GM18861 (cell line): ENCODE measurements at regions not wholly inside any gene's neighbourhood (a gene's known extent, or its start where the extent isn't known, plus 50 kb on each side); places are given as distances from the start of the nearest gene placed in this dataset.

Experiments used
- ATAC-seq: cut with Tn5 transposase; IDR thresholded peaks from one replicate; pipeline ENCODE4 v1.9.1; 2021; ENCODE audit not compliant: unreplicated experiment

DNA sequence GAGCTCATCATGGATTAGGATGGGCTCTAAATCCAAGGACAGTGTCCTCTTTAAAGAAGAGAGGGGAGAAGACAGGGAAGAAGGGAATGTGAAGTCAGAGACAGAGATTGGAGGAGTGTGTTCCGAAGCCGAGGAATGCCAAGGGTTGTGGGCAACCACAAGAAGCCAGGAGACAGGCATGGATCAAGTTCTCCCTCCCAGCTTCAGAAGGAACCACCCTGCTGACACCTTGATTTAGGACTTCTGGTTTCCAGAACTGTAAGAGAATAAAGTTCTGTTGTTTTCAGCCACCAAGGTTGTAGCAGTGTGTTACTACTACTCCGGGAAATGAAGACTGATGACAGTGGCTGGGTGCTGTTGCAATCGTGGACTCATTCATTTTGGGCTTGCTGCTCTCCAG lies 120.1 kb downstream of the RPS12 start:
- no peak for ATAC-seq

DNA sequence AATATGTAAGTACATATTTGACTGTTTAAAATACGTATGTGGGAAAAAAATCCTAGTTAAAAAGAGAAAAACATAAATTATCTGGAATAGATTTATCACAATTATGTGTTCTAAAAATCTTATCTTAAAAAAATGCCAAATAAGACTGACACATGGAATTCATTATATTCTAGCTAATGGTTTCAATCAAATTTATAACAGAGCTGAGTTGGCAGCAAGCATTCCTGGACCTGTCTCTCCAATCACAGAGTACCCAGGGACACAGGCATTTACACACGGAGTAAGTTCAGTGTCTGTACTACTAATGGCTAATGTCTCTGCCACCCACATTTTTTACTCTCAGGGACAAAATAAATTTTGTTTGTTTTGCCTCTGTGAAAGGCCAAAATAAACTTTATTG lies 122.3 kb downstream of the RPS12 start:
- ATAC-seq: no peak

DNA sequence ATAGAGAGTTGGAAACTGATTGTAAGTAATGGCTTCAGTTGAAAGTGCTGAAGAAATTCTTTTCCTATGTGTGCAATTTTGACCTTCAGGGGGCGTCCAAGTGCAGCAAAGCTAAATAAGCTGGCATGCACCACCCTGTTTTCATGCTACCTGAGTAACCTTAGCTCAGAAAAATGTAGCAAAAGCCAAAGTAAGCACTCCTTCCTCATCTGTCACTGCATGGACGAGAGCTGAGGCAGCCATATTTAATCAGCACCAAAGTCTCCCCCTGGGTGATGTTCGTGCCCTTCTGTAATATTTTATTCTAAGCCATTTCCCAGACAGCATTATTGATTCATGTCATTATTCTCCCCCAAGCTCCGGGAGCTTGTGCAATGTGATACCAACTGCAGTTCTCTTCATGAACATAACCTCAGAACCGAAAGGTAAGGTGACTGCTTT lies 123.1 kb downstream of the RPS12 start:
- no peak for ATAC-seq

DNA sequence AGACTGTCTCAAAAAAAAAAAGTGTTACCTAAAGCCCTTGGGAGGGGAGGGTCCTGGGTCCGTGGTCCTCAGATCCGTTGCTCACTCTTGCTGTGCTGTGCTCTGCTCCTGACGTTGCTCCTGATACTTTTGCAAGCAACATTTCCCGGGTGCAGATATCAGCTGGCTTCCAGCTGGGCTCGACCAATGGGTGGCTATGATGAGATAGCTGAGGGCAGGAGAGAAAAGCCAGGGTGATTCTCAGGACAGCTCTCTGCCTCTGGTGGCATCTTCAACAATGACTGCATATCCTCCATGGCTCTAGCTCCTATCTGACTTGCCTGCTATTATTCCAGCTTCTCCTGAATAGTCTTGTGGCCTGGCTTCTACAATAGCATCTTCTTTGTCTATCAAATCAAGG lies 134.5 kb downstream of the RPS12 start:
- ATAC-seq: no peak

DNA sequence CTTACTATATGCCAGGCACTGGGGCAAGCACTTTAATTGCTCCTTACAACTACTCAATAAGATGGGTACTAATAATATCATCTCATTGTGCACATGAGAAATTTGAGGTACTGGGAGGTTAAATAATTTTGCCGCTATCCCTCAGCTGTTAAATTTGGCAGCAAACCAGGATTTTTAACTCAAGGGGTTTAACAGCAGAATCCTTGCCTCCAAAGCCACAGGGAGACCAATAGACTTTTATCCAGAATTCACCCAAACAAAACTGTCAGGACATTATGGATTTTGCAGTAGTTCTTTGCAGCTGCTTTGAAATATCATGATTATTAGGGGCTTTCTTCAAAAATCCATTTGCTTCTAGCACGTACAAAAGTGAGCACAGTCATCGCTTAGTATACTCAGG lies 136.2 kb downstream of the RPS12 start:
- ATAC-seq: no peak

DNA sequence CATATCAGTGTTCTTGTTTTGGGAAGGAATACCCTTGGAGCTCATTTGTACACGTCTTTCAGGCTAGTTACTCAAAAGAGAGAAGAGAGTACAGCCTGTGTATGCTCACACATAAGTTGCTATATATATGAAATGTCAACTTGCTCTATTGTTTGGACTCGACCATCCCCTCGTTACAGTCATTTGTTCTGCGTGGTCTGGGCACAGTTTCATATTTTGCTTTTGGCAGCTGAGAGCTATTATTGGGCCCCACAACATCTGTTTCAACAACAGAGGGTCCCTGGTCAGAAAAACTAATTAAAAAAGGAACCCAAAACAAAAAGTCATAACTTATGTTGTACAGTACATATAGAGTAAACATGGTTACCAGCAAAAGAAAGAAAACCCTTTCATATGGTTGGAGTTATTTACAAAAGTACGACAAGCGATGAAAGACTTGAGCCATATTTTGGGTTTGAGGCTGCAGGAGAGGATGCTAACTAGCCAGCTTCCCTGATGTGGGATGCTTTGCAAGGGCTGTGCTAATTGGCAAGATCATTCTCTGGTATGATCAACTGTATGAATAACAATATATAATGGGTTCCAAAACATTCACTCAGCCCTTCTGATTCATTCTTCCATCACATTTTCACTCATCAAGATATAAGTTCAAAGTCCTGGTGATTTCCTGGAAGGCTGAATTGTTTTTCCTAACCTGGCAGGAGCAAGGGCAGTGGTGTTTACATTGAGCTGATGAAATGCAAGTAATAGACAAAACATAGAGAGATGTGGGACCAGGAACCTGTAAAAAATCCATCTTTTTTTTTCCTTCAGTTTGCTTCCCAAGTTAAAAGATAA lies 137.9 kb downstream of the RPS12 start:
- ATAC-seq: no peak

DNA sequence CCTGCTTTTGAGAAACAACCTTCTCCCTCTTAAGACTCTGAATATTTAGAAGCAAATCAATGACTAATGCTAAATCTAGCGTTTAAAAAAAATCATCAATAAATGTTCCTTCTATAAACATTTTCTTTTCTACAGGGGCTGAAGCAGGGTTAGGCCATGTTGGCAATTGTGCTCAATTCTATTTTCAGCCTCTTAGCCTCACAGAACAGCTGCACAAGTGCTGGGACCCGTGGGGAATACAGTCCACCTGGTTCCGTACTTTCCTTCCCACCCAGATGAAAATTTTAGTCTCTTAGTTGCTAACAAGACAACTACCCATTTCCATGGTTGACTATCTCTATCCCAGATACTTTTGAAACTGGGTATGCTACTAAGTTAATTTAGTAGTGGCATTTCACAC lies 138.6 kb downstream of the RPS12 start:
- no peak for ATAC-seq

DNA sequence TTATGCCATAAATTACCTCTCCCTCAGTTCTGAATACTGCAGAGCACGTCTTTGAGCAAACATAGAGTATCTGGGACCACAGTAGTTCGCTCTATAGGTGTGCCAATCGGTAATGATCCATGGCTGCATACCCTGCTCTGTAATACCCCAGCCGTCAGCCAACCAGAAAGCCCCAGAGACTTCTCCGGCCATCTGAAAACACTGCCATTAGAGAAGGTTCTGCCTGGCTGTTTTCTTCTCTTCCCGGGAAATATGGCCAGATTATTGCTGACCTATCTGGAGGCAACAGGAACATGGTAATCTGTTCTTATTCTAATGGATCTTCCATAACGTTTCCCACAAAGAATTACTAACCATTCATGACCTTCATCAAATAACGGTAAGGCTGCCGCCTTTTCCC lies 139.9 kb downstream of the RPS12 start:
- no peak for ATAC-seq

DNA sequence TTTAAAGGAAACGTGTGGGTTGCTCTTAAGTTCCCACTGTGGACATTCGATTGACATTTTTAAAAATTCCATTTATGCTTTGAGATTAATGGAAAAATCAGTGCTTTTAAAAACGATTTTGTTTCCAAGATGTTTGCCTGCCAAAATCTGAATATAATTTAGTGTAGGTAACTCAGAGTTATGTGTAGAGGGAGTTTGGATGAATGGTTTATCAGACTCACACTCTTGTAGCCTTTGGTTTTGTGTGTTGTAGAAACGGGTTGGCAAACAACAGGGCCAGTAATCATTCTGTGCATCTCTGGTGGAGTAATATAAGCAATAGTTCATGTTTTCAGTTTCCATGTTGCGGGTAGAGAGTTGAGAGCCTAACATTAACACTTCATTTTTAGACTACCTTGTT lies 140.6 kb downstream of the RPS12 start:
- no peak for ATAC-seq

DNA sequence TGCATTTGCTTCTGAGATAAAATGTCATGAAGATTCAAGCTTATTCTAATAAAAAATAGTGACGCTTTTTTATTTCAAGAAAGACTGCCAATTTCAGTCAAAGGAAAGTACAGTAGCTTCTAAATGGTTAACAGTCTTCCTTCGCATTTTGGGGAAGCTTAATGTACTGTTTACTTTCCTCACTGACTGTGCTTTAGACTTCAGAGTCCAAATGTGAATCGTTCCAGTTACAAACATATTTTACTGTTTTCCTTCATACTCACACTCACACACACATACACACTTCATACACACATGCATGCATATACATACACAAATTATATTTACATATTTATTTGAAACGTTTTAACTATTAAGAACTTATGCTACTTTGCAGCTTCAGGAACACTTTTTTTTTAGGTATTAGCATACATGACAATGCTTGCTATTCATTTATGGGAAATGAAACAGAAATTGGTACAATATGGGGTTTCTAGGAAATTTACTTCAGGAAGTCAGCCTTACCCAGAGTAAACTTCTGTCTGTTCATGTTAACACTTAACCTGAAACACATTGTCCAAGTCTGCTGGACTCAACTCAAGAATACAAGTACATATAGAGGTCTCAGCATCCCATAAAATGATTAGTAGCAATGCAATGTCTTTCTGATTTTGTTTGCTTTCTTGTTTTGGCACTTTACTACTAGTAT lies 145.4 kb downstream of the RPS12 start:
- ATAC-seq: no peak

DNA sequence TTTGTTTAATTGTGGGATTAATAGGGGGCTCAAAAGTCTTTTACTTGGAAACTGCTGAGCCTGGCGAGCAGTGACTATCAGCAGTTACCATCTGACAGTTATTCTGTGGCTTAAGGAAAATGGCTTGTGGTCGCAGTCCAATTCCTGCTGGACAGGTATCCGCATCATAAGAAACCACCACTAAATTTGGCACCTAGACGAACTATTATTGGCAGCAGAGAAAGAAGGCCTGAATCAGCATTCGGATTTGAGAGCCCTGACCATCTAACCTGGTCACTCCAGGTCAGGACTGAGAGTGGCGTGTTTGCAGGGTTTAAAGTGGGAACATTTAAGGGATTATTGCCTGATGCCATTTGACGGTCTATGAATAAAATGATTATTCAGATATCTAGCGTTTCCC lies 146.4 kb downstream of the RPS12 start:
- no peak for ATAC-seq

DNA sequence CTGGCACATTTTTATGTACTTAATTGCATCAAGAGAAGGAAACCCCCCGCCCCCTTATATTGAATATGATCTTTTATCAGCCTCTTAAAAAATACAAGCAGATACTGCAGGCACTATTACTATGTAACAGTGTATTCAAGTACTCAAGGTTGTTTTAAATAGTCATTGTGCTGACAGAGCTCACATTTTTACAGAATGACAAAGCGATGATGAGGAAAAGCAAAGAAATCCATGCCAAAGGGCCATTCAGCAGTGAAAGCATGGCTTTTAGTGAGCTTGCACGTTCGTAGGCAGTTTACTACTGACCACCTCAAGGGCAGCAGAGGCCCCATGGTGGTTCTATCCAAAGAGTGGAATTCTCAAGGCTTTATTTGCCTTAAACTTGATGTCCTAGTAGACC lies 146.8 kb downstream of the RPS12 start:
- ATAC-seq: no peak

DNA sequence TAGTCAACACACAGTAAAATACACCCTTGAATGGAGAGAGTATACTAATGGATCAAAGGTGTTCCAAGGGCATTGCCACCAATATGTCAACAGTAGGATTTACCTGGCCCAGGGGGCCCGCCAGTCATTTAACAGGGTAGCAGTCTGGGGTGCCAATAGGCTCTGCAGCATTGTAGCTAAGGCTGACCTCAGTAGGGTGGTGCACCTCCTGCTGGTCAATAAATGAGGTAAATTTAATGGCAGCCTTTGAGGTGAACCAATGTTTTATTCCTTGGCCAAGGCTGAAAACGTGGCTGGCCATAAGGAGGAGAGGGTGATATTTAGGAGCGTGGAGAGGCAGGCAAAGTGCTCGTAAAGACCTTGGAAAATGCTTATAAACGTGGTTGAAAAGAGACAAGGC lies 147.2 kb downstream of the RPS12 start:
- no peak for ATAC-seq

DNA sequence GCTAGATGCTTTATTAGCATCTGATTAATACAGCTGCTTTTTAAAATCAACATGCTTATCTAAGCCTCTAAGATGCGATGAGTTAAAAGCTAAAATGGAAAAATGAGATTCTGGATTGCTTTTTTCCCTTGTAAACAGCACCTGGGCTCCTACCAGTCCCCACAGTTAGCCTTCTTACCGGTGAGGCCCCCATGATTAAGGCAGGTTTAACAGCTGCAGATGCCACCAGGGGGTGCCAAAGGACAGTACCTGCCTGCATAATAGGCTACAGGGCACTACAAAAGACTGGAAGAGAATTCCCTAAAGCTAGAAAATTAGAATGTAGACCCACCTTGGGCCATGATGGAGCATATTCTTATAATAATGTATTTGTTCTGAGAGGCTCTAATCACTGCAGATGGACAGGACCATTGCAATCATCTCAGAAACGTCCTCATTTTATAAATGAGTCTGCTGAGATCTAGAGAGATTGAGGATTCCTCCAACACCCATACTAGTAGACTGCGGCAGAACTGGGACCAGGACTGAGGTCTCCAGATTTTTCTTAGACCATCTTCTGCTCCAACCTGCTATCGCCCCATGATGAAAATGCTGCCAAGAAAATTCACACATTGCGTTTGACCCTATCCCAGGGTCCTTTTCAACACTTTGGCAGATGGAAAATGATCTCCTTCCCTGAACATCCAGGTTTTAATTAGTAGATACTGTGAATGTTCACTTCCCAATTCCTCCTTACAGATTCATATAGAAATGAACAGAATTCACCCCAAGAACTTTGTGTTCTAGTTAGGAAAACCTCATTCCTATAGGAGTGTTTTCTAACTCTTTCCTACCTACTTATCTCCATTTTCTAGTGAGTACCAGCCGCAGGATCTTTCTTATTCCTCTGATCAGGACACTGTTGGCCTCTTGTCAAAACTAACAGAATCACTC lies 148.8 kb downstream of the RPS12 start:
- peak; percentile 79 for ATAC-seq

DNA sequence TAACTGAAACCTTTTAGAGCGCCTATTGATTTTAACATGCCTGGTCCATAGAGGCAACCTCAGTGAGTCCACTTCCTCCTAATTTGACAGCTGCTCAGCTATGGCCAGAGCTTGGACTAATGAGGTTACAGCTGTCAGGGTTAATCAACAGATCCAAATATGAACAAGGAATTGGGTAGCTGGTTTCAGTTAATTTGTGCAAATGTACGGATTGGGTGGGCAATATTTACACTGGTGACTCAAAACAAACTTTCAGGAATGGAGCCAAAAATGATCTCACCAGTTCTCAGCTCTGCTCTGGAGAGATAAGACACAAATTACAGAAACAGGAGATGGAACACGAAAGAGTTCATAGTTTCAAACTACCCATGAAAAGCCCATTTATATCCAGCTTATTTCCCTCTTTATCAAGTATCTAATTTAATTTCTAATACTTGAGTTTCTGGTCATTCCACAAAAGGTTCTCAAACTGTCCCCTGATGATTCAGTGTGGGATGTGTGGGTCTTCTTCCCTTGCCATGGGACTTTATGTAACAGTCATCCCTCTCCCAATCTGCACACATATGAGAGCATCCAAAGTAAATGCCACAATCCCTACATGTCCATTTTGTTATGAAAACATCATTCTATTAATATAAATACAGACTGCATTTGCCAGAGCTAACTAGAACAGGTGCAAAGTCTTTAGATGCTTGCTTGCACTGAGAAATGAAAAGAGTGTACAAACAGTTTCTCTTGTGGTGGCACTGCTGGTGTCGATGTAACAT lies 149.9 kb downstream of the RPS12 start:
- no peak for ATAC-seq

DNA sequence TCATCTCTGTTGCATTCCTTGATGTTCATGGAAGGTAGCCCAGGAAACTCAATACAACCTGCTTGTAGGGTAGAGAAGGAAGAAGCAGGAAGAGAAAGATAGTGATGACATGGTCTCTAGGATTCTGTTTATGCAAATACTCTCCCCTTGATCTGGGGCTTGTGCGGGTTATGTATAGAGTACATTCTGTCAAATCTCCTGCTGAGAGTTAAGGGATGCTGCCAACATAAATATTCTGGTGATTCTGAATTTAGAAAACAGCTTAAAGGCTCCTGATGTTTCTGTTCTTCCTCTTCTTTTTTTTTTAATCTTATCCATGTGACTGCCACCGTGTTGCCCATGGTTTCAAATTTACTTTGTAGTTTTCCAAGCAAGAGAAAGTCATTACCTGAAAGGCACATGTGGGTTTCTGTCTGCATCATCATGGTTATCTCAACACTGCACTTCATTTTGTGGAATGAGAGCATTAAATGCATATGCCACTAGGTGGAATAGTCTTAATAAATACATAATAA lies 150.6 kb downstream of the RPS12 start:
- no peak for ATAC-seq

DNA sequence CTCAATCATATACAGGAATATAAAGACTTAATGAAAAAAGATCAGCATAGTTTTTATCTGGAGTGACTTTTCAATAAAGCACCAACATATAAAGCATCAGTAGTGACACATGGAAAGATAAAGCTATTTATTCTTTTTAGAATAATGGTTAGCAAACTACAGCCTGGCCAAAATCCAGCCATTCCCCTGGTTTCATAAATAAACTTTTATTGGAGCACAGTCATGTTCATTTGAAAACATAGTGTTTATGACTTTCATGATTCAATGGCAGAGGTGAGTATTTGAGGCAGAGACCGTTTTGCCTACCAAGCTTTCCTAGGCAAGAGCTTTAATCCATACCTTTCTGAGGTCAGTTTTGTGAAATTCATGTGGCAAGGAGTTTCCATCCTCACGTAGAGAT lies 153.5 kb downstream of the RPS12 start:
- ATAC-seq: no peak

DNA sequence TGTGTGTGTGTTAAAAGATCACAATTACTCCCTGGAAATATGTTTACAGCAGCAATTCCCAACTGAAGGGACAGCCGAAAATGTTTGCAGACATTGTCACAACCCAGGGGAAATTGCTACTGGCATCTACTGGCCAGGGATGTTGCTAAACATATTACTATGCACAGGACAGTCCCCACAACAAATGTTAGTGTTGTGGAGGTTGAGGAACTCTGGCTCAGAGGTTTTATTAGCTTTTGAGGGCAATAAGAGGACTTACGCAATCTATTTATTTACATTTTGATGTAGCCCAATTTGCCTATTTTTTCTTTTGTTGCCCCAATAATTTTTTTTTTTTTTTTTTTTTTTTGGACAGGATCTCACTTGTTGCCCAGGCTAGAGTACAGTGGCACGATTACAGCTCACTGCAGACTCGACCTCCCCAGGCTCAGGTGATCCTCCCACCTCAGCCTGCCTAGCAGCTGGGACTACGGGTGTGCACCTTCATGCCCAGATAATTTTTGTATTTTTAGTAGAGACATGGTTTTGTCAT lies 154.1 kb downstream of the RPS12 start:
- no peak for ATAC-seq

DNA sequence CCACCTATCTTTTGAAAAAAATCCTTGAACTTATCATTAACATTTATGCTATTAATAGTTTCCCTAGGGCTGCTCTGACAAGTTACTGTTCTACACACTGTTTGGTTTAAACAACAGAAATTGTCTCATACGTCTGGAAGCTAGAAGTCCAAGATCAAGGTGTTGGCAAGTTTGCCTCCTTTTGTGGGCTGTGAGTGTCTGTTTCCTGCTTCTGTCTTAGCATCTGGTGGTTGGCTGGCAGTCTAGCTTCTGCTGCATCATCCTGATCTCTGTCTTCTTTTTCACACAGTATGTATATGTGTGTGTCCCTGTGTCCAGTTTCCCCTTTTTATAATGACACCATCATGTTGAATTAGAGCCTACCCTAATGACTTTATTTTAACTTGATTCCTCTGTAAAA lies 154.8 kb downstream of the RPS12 start:
- no peak for ATAC-seq

DNA sequence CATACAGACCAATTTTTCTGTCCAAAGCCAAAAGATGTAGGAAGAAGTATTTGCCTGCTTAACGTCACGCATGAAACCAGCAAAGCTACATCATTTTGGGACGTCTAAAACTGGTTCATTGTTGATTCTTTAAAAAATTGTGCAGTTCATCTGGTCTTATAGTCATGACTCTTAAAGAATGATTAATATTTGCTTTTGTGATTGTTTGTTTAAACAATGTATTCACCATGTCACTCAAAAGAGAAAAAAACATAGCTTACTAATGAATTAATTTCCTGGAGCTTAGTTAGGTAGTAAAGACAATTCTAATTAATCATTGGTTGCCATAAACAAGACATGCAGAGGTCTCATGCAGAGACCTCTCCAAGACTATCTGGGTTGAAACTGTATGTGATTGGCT lies 157.3 kb downstream of the RPS12 start:
- no peak for ATAC-seq
